Activated CD8-positive, alpha-beta memory T cell treated with anti-CD3 and anti-CD28 coated beads, Interleukin-2, amount 50 U/mL, for 4 hours (primary cell): ENCODE measurements at regions not wholly inside any gene's neighbourhood (a gene's known extent, or its start where the extent isn't known, plus 50 kb on each side); places are given as distances from the start of the nearest gene placed in this dataset.
"Not testable (repeated sequence)": the region's sequence is repeated elsewhere in the genome, so short reads cannot be mapped to it uniquely, and the experiment has no call there.

Experiments used
- DNase-seq: peaks from one replicate; pipeline ENCODE4 v3.0.0-alpha.2; 2020

DNA sequence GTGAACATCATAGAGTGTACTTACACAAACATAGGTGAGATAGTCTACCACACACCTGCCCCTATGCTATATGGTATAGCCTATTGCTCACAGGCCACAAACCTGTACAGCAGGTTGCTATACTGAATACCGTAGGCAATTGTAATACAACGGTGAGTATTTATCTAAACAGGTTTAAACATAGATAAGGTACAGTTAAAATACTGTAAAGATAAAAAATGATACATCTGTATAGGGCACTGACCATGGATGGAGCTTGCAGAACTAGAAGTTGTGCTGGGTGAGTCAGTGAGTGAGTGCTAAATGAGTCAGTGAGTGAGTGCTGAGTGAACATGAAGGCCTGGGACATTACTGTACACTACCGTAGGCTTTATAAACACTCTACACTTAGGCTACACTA, 267.0 kb upstream of the HS6ST1 start:
- DNase-seq: no peak

DNA sequence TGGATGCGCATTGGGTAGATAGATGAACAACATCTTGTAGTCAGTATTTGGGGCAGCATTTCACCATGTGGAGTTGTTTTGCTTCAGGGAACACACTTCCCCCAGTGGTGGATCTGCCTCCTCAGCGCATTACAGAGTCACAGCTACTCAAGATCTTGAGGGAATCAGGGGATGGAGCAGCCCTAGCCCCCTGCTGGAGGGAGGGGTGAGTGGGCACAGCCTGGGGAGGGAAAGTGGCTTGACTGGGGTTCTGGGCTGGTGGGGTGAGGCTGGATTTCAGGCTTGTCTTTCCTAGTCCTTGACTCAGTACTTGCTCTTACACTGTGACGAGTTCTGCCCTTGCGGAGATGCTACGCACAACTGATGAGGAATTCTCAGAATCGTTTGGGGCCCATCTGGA, 271.0 kb upstream of the HS6ST1 start:
- no peak for DNase-seq

- DNase-seq: no peak
Measured at GRCh38 chr2:128590309-128591021, 271.8 kb upstream of the HS6ST1 start.

GRCh38 chr2:128591022-128591860, 272.6 kb upstream of the HS6ST1 start:
- DNase-seq: no peak

GRCh38 chr2:128591861-128592822, 273.5 kb upstream of the HS6ST1 start:
- DNase-seq: no peak

GRCh38 chr2:128593518-128593878, 274.8 kb upstream of the HS6ST1 start:
- DNase-seq: no peak

- no peak for DNase-seq
Measured at GRCh38 chr2:128593879-128594650, 275.4 kb upstream of the HS6ST1 start.

DNA sequence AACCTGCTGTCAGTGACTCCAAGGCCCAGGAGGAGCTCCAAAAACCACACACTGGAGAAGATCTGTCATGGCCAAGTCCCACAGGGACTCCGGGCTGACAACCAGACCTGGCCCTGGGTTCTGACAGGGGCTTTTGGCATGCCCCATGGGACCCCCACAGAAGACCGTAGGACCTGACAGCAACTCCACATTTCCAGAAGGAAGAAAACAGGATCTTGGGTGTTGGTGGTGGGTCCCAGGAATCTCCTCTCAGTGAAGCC, 275.9 kb upstream of the HS6ST1 start:
- DNase-seq: no peak

- no peak for DNase-seq
Measured at GRCh38 chr2:128594953-128595677, 276.4 kb upstream of the HS6ST1 start.

DNA sequence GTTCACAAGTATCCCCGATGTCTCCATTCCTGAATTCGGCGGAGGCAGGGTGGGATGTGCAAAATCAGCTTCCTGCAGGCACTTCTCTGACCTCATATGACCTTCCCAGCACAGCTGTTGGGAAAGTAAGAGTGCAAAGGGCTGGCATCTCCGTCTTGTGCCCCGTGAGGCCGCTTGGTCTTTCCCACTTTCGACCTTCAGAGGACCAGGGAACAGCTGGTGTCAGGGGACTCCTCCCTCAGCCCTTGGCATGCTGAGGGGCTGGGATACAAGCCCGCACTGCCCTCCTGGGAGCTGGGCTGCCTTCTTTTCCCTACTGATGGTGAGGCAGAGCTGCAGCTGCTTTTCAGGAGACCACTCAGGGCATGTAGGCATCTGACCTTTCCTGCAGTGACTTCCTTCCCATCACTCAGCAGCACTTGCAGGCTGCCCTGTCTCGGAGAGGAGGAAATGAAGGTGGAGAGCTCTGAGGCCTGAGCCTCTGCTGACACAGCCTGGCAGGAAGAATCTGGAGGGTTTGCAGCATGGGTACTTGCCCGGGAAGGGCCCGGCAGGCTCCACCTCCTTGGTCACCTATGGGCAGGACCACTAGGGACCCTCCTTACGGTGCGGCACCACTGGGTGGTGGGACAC, 277.2 kb upstream of the HS6ST1 start:
- no peak for DNase-seq

DNA sequence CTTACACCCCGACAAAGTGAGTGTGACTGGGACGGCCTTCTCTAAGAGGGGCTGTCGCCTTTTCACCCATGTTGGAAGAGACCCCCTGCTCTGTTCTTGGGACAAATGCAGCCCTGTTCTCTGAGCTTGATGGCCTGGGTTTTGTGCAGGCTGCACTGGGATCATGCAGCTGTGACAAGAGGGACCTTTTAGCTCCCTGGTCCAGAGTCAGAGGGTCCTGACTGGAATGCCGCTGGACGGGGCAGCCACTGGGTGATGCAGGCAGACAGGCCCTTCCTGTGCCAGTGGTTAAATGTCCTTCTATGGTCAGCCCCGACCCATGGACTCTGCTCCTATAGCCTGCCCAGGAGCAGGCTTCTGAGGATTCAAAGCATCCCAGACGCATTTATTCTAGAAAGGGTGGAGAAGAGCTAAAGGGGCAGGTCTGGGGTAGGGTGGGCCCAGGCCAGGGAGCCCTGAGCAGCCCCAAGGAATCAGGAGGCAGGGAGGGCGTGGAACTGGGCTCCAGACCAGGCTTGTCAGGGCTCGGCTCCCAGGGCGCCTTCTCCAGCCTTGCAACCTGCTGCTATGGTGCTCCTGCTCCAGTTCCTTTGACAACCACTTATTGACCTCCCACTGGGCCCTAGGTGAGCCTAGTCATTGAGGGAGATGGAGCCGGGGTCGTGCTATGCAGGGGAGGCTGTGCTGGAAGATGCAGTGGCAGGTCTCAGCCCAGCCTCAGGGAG, 277.9 kb upstream of the HS6ST1 start:
- DNase-seq: no peak

DNA sequence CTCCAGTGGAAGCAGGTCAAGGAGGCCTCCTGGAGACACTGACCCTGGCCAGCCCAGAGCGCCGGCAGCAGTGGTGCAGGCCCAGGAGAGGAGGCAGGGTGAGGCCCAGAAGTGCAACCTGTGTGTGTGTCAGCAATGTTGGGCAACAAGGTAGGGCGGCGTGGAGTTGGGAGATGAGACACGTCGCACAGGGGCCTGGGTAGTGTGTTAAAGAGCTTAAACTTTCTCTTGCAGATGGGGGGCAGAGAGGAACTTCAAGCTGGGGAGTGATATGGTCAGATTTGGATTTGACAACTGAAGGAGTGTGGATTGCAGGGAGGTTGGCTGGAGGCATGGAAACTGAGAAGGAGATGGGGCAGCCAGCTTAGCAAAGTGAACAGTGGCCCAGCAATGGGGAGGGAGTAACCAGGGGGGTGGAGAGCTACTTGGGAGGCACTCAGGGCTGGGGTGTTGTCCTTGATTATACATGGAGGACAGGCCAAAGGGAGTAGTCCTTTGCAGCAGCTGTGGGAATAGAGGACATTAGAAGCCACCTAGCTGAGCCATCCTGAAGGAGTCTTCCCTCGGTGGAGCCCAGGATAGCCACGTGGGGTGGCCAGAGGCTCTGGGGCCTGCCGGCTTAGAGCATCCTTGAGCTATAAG, 278.6 kb upstream of the HS6ST1 start:
- no peak for DNase-seq

DNA sequence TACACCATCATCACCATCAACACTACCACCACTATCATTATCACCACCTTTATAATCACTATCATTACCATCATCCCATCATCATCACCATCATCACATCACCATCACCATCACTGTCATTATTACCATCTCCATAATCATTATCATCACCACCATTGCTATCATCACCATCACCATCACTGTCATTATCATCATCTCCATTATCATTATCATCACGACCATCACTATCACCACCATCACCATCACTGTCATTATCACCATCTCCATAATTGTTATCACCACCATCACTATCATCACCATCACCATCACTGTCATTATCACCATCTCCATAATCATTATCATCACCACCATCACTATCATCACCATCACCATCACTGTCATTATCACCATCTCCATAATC, 279.6 kb upstream of the HS6ST1 start:
- DNase-seq: not testable (repeated sequence)

DNA sequence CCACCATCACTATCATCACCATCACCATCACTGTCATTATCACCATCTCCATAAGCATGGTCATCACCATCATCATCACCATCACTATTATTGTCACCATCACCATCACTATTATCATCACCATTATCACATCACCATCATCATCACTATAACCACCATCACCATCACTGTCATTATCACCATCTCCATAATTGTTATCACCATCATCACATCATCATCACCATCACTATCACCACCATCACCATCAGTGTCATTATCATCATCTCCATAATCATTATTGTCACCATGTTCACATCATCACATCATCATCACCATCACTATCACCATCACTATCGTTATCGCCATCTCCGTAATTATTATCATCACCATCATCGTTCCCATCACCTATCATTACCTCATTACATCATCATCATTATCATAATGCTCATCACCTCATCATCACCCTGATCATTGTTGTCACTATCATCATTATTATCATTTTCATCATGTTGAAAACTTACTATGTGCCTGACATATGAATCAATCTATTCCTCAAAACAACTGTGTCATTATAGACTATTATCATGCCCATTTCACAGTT, 280.3 kb upstream of the HS6ST1 start:
- no peak for DNase-seq

DNA sequence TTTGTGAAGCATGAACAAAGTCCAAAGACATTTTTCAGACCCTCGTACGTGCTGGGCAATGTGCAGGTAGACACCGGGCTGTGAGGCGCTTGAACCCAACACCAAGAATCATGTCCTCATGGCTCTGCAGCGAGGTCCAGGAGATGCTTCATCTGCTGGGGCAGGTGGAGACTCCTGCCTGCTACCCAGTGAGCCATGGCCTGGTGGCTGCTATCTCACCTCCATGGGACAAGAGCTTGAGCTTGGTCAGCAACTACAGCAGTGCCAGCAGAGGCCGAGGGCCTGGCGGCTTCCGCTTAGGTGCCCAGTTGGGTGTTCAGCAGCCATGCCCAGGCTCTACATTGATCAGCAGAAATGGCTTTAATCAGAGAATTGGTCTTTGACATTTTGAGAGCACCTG, 281.0 kb upstream of the HS6ST1 start:
- no peak for DNase-seq

- no peak for DNase-seq
Measured at GRCh38 chr2:128600581-128601297, 282.1 kb upstream of the HS6ST1 start.

DNA sequence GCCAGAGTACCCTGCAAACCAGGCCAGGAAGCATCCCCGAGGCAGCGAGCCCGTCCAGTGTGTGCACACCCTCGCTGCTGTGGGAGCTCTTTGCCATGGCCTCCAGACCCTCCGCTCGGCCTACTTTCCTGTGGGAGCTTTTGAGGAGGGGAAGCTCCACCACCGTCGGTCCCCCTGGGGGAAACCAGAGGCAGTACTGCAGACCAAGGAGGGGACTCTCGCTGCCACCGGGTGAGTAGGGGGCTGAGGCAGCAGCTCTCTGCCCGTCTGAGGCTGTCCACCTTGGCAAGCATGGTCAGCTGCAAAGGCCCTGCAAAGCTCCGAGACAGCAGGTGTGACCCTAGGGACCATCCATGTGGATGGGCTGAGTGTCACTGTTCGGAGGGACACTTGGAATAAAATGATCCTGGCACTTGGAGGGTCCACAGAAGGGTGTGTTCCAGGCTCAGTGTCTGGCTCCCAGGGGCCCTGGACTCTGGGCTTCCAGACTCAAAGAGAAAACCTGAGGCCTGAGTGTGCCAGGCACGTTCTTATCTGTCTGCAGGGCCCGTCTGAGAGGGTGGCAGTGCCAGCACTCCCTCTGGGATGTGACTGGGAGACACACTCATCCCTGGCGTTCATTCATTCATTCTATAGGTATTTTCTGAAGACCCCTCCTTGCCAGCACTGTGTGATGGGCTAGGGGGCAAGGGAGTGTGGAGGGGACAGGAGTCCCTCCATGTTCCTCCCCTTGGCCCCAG, 282.8 kb upstream of the HS6ST1 start:
- no peak for DNase-seq

DNA sequence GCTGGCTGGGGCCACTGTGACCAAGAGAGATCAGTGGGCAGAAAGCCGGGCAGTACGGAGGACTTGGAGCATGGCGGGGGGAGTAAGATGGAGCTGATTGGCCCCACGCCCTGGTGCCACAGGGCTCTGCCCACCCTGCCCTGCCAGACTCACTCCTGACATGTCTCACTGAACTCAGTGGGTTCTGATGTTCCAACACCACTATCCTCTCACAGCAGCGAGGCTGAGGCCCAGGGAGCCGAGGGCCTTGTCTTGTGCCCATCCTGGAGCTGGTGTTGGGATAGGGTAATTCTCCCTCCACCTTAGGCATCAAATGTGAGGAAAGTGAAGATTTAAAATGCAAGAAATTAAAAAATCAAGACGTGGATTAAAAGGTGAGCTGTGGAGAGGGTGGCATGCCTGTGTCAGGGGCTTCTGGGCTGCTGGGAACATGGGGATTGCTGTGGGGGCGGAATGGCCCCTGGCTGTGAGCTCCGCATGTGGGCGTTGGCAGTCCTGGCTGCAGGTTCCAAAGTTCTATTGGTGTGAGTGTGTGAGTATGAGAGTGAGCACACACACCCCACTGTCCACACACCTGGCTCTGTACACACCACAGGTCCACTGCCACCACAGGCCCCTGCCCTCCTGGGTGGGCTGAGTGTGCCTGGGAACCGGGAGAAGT, 283.5 kb upstream of the HS6ST1 start:
- DNase-seq: no peak
